Esophagus squamous epithelium (tissue), 5 donors: ENCODE measurements at regions not wholly inside any gene's neighbourhood (a gene's known extent, or its start where the extent isn't known, plus 50 kb on each side); places are given as distances from the start of the nearest gene placed in this dataset.
"Not testable (repeated sequence)": the region's sequence is repeated elsewhere in the genome, so short reads cannot be mapped to it uniquely, and the experiment has no call there.

Experiments
- DNase-seq: peaks from one replicate; lab custom pipeline; 2025; lab: John Stamatoyannopoulos, UW
- H3K27ac ChIP-seq, 4 donors: fragments of 200-600 bp; sonication (generic); one replicate each; pipeline ENCODE4 v1.5.1; 2016 to 2019; ENCODE audit warnings: mild to moderate bottlenecking in 1 of 4
- H3K27me3 ChIP-seq, 4 donors: fragments of 200-600 bp; sonication (generic); 1 replicate in 3 of 4; 2 replicates in 1 of 4; pipeline versions ENCODE4 v1.5.1 to v1.6.0; 2017 to 2021; ENCODE audit warnings: antibody characterized with exemption in 1 of 4
- H3K36me3 ChIP-seq, 3 donors: fragments of 200-600 bp; sonication (generic); one replicate each; pipeline ENCODE4 v1.5.1; 2016 to 2019
- H3K4me1 ChIP-seq, 3 donors: fragments of 200-600 bp; sonication (generic); one replicate each; pipeline ENCODE4 v1.5.1; 2017 to 2019
- H3K4me3 ChIP-seq, 4 donors: fragments of 200-600 bp; sonication (generic); 1 replicate in 3 of 4; 2 replicates in 1 of 4; pipeline ENCODE4 v1.5.1; 2016 to 2019; ENCODE audit warnings: mild to moderate bottlenecking in 2 of 4, moderate library complexity in 1 of 4
- H3K9me3 ChIP-seq, 3 donors: fragments of 200-600 bp; sonication (generic); one replicate each; pipeline ENCODE4 v1.5.1; 2016 to 2019
- POLR2A ChIP-seq, 4 donors: fragments of 450-650 bp; IDR thresholded peaks; one replicate each; pipeline ENCODE4 v1.6.1; 2017; ENCODE audit warnings: antibody characterized with exemption in 4 of 4, mild to moderate bottlenecking in 4 of 4, moderate library complexity in 3 of 4
- WGBS, 2 donors: methylation state at CpG; one replicate each; pipeline ENCODE4 v1.1.5; 2018; 5-methylcytosine and 5-hydroxymethylcytosine counted together
- intact Hi-C: fragments of 100-400 bp; cut with DNase I; formaldehyde crosslinking; loops from one replicate; pipeline ENCODE4 v1.15.0; 2022
- TF ChIP-seq, protein P1 (sequence below), 6 experiments: fragments of 450-650 bp in 4 of 6; fragments of 200-600 bp in 2 of 6; sonication (generic) in 2 of 6; IDR thresholded peaks; one replicate each; pipeline ENCODE4 v1.5.1; 2016 to 2019; ENCODE audit warnings: antibody characterized with exemption in 6 of 6, mild to moderate bottlenecking in 4 of 6, moderate library complexity in 4 of 6
- donor health status: DM: yes; HTN: yes; CAD: no.

DNA sequence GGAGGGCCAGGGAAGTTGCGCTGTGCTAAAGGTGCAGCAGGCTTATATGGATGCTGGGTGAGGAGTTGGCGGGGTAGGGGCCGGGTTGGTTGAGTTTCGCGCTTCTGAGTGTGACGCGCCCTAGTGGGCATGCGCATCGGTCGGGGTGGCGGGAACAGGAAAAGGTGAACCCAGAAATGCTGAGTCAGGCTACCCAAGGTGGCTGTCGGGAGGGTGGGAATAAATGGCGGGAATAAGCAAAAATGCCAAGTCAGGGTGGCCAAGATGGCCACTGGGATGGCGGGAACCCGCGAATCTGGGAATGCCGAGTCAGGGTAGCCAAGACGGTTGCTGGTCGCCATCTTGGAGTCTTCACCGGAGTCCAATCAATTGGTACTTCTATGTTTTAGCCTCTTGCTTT is 580.0 kb downstream of the SUCLG1 start:
- no peak overlapping the region for H3K27ac ChIP-seq
- no peaks in the 10 kb centered on the region for H3K4me1 ChIP-seq
- TF ChIP-seq, protein P1, sequence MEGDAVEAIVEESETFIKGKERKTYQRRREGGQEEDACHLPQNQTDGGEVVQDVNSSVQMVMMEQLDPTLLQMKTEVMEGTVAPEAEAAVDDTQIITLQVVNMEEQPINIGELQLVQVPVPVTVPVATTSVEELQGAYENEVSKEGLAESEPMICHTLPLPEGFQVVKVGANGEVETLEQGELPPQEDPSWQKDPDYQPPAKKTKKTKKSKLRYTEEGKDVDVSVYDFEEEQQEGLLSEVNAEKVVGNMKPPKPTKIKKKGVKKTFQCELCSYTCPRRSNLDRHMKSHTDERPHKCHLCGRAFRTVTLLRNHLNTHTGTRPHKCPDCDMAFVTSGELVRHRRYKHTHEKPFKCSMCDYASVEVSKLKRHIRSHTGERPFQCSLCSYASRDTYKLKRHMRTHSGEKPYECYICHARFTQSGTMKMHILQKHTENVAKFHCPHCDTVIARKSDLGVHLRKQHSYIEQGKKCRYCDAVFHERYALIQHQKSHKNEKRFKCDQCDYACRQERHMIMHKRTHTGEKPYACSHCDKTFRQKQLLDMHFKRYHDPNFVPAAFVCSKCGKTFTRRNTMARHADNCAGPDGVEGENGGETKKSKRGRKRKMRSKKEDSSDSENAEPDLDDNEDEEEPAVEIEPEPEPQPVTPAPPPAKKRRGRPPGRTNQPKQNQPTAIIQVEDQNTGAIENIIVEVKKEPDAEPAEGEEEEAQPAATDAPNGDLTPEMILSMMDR (IDR thresholded peaks at IDR 0.05), result no peak
- intact Hi-C loops, result no loop called here
- WGBS, 2 donors, result 97 to 98% methylated on average over 20 of the region's 20 CpGs
- H3K27me3 ChIP-seq, result no peaks in the 10 kb centered on the region
- H3K9me3 ChIP-seq, result peaks cover 0 to 13% (median 0%) of the 10 kb centered on the region in 3 donors
- no peak for DNase-seq
- no peaks in the 10 kb centered on the region for H3K36me3 ChIP-seq
- H3K4me3 ChIP-seq, result no peak overlapping the region

DNA sequence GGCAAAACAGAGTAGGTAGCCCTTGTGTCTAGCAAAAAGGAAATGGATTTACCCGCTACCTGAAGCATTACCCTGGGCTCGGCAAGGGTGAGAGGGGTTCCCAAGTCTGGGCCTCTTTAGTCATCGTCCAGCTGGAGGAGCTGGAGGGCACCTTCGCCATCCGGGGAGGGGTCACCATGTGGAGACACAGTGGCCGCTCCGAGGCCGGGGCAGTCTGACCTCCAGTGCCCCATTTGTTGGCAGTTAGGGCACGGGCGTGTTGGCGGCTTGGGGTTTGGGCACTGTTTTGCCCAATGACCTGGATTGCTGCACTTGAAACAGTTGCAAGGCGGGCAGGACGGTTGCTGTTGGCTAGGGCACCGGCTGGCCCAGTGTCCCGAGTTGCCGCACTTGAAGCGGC is 581.8 kb downstream of the SUCLG1 start:
- WGBS, 2 donors, result 86 to 87% methylated on average over 5 to 6 of the region's 17 CpGs
- H3K9me3 ChIP-seq, result peaks cover 0 to 26% (median 0%) of the 10 kb centered on the region in 3 donors
- H3K27me3 ChIP-seq, DNase-seq, H3K27ac ChIP-seq, H3K4me1 ChIP-seq, H3K4me3 ChIP-seq, H3K36me3 ChIP-seq, intact Hi-C loops: not testable (repeated sequence)

DNA sequence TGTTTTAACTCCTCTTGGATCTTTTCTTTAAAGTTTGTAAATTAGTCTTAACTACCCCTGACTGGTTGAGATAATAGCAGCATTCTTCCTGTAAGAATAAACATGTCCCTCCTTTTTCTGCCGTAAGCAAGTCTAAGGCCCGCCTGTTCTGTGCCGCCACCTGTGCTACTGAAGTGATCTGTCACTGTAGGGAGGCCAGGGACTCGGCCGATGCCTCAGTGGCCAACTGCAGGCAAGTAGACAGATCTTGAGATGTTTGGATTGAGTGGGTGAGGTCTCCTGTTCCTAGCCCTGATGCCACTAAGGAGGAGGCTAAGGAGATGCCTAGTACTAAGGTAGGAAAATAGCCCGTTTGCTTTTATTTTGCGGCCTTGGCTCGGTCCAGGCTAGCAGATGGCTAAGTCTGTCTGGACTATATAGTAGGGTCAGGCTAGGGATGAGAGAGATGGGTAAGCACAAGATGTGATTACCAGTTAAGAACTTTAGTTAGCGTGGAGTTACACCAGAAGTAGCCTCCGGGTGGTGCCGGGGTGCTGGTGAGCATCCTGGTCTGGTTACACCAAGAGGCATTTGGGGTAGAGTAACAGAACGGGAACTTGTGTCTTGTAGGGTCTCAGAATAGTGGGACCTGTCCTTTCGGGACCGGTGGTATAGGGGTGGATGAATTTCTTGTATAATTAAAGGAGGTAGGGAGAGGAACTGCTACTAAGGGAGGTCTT is 584.2 kb downstream of the SUCLG1 start:
- Histone ChIP-seq H3K27me3 (no peaks in the 10 kb centered on the region), H3K27ac (no peak overlapping the region), H3K9me3 (peaks cover 0 to 26% (median 0%) of the 10 kb centered on the region in 3 donors), H3K4me3 (no peak overlapping the region), H3K4me1 (no peaks in the 10 kb centered on the region), H3K36me3 (no peaks in the 10 kb centered on the region)
- no peak for DNase-seq
- intact Hi-C loops, result no loop called here
- WGBS, 2 donors, result 76 to 93% methylated on average over 4 to 12 of the region's 14 CpGs
- no peak for TF ChIP-seq POLR2A (IDR thresholded peaks at IDR 0.05)
- TF ChIP-seq, protein P1 (IDR thresholded peaks at IDR 0.05), result no peak

DNA sequence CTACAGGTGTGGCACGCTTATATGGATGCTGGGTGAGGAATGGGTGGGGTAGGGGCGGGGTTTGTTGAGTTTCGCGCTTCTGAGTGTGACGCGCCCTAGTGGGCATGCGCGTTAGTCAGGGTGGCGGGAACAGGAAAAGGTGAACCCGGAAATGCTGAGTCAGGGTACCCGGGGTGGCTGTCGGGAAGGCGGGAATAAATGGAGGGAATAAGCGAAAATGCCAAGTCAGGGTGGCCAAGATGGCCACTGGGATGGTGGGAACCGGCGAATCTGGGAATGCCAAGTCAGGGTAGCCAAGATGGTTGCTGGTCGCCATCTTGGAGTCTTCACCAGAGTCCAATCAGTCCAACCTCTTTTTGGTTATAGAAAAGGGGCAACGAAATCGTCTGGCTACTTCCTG is 585.0 kb downstream of the SUCLG1 start:
- WGBS, 2 donors, result 92 to 94% methylated on average over 18 to 19 of the region's 19 CpGs
- Histone ChIP-seq H3K27ac (no peak overlapping the region), H3K36me3 (no peaks in the 10 kb centered on the region), H3K4me3 (no peak overlapping the region), H3K27me3 (no peaks in the 10 kb centered on the region), H3K9me3 (peaks cover 0 to 26% (median 0%) of the 10 kb centered on the region in 3 donors), H3K4me1 (no peaks in the 10 kb centered on the region)
- TF ChIP-seq, protein P1 (IDR thresholded peaks at IDR 0.05), result no peak
- DNase-seq, result no peak
- intact Hi-C loops, result no loop called here

DNA sequence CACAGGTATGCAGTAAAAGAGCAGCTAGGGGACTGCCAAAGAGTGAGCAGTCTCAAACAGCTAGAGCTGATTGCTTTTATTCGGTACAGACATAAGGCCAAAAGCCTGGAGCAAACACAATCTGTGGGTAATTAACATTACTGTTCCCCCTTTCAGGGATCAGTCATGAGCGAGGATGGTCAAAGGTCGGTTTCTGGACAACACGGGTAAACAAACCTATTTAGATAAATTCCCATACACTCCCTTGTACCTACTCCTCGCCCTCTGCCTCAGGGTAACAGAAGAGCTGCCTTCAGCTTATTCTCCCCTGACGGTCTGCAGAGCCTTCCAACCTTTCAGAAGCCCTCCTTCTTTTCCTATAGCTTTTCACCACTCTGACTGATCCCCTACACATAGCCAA is 586.0 kb downstream of the SUCLG1 start:
- intact Hi-C loops, result no loop called here
- H3K36me3 ChIP-seq, result no peaks in the 10 kb centered on the region
- peaks cover 0 to 22% (median 0%) of the 10 kb centered on the region in 3 donors for H3K9me3 ChIP-seq
- TF ChIP-seq, protein P1 (IDR thresholded peaks at IDR 0.05), result no peak
- no peak for TF ChIP-seq POLR2A (IDR thresholded peaks at IDR 0.05)
- WGBS, 2 donors, result 72 to 87% methylated on average over 6 of the region's 6 CpGs
- DNase-seq, result no peak
- H3K4me1 ChIP-seq, result no peaks in the 10 kb centered on the region
- no peak overlapping the region for H3K27ac ChIP-seq
- H3K27me3 ChIP-seq, result no peaks in the 10 kb centered on the region
- H3K4me3 ChIP-seq, result no peak overlapping the region
